ENCODE measurements at regions not wholly inside any gene's neighbourhood (a gene's known extent, or its start where the extent isn't known, plus 50 kb on each side); places are given as distances from the start of the nearest gene placed in this dataset.
"Not testable (repeated sequence)": the region's sequence is repeated elsewhere in the genome, so short reads cannot be mapped to it uniquely, and the experiment has no call there.

- DNase-seq = no peak
Measured at GRCh38 chr2:225787497-225787896, 388.0 kb downstream of the NYAP2 start.

- DNase-seq = no peak
Measured at GRCh38 chr2:225781991-225782390, 382.5 kb downstream of the NYAP2 start.

GRCh38 chr2:225781145-225781544, 381.6 kb downstream of the NYAP2 start:
- DNase-seq = no peak

- no peak for DNase-seq
Measured at GRCh38 chr2:225779829-225780228, 380.3 kb downstream of the NYAP2 start.

GRCh38 chr2:225773148-225773547, 373.6 kb downstream of the NYAP2 start:
- DNase-seq = no peak

GRCh38 chr2:225771701-225772100, 372.2 kb downstream of the NYAP2 start:
- DNase-seq = no peak

- no peak for DNase-seq
Measured at GRCh38 chr2:225768741-225769140, 369.2 kb downstream of the NYAP2 start.

- DNase-seq = no peak
Measured at GRCh38 chr2:225766431-225766830, 366.9 kb downstream of the NYAP2 start.

- DNase-seq = no peak
Measured at GRCh38 chr2:225765820-225766219, 366.3 kb downstream of the NYAP2 start.

- DNase-seq = no peak
Measured at GRCh38 chr2:225764346-225764745, 364.8 kb downstream of the NYAP2 start.

- DNase-seq = no peak
Measured at GRCh38 chr2:225763711-225764110, 364.2 kb downstream of the NYAP2 start.

GRCh38 chr2:225761396-225761795, 361.9 kb downstream of the NYAP2 start:
- DNase-seq = no peak

GRCh38 chr2:225757248-225757647, 357.7 kb downstream of the NYAP2 start:
- DNase-seq = no peak

- no peak for DNase-seq
Measured at GRCh38 chr2:225756198-225756597, 356.7 kb downstream of the NYAP2 start.

- DNase-seq = no peak
Measured at GRCh38 chr2:225748609-225749008, 349.1 kb downstream of the NYAP2 start.

GRCh38 chr2:225743996-225744395, 344.5 kb downstream of the NYAP2 start:
- DNase-seq = not testable (repeated sequence)

GRCh38 chr2:225742487-225742886, 343.0 kb downstream of the NYAP2 start:
- DNase-seq = no peak

GRCh38 chr2:225740086-225740485, 340.6 kb downstream of the NYAP2 start:
- DNase-seq = no peak

- no peak for DNase-seq
Measured at GRCh38 chr2:225739328-225739727, 339.8 kb downstream of the NYAP2 start.

GRCh38 chr2:225738735-225739134, 339.2 kb downstream of the NYAP2 start:
- no peak for DNase-seq

- no peak for DNase-seq
Measured at GRCh38 chr2:225737556-225737955, 338.0 kb downstream of the NYAP2 start.

GRCh38 chr2:225735844-225736243, 336.3 kb downstream of the NYAP2 start:
- no peak for DNase-seq

GRCh38 chr2:225725726-225726125, 326.2 kb downstream of the NYAP2 start:
- no peak for DNase-seq

All from cerebellar nuclear complex (tissue), 1 donor.